Mesothelial cell of epicardium (in vitro differentiated cells): ENCODE measurements at regions not wholly inside any gene's neighbourhood (a gene's known extent, or its start where the extent isn't known, plus 50 kb on each side); places are given as distances from the start of the nearest gene placed in this dataset.
"Not testable (repeated sequence)": the region's sequence is repeated elsewhere in the genome, so short reads cannot be mapped to it uniquely, and the experiment has no call there.

Source experiments
- DNase-seq, 2 experiments: peaks; one replicate each; pipeline ENCODE4 v3.0.0; 2021; ENCODE audit warnings: low spot score in 2 of 2; ENCODE audit not compliant: unreplicated experiment in 2 of 2
- H3K27ac Mint-ChIP-seq: 2 replicates; pipeline ENCODE4 v1.8.0; 2021; ENCODE audit warnings: mixed read lengths
- H3K27me3 Mint-ChIP-seq: 2 replicates; pipeline ENCODE4 v1.8.0; 2021; ENCODE audit warnings: low read depth, mixed read lengths
- H3K36me3 Mint-ChIP-seq: 2 replicates; pipeline ENCODE4 v1.8.0; 2021; ENCODE audit warnings: mixed read lengths
- H3K4me1 Mint-ChIP-seq: 2 replicates; pipeline ENCODE4 v1.8.0; 2021; ENCODE audit warnings: mixed read lengths
- H3K4me3 Mint-ChIP-seq: 2 replicates; pipeline ENCODE4 v1.8.0; 2021; ENCODE audit warnings: mild to moderate bottlenecking, moderate library complexity, mixed read lengths
- H3K9me3 Mint-ChIP-seq: 2 replicates; pipeline ENCODE4 v1.8.0; 2021; ENCODE audit warnings: mixed read lengths

DNA sequence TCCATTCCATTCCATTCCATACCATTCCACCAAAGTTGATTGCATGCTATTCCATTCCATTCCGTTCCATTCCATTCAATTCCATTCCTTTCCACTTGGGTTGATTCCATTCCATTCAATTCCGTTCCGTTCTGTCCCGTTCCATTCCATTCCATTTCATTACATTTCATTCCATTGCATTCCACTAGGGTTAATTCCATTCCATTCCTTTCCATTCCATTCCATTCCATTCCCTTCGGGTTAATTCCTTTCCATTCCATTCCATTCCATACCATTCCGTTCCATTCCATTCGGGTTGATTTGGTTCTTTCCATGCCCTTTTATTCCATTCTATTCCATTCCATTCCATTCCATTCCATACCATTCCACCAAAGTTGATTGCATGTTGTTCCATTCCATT, 131.9 kb downstream of the CWH43 start:
- not testable (repeated sequence) for H3K4me1 Mint-ChIP-seq, DNase-seq, H3K27me3 Mint-ChIP-seq, H3K27ac Mint-ChIP-seq, H3K4me3 Mint-ChIP-seq
- H3K9me3 Mint-ChIP-seq, result peaks cover 32% of the 10 kb centered on the region
- peaks cover 20% of the 10 kb centered on the region for H3K36me3 Mint-ChIP-seq

DNA sequence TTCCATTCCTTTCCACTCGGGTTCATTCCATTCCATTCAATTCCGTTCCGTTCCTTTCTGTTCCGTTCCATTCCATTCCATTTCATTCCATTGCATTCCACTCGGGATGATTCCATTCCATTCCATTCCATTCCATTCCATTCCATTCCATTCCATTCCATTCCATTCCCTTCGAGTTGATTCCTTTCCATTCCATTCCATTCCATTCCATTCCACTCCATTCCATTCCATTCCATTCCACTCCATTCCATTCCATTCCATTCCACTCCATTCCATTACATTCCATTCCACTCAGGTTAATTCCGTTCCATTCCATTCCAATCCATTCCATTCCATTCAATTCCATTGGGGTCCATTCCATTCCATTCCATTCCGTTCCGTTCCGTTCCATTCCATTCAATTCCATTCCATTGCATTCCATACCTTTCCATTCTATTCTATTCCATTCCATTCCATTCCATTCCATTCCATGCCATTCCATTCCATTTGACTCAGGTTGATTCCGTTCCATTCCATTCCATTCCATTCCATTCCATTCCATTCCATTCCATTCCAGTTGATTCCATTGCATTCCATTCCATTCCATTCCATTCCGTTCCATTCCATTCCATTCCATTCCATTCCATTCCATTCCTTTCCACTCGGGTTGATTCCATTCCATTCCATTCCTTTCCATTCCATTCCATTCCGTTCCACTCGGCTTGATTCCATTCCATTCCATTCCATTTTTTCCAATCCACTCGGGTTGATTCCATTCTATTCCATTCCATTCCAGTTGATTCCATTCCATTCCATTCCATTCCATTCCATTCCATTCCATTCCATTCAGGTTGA, 132.5 kb downstream of the CWH43 start:
- not testable (repeated sequence) for DNase-seq, H3K27me3 Mint-ChIP-seq, H3K4me3 Mint-ChIP-seq, H3K27ac Mint-ChIP-seq, H3K4me1 Mint-ChIP-seq
- Mint-ChIP-seq H3K9me3 (peaks cover 32% of the 10 kb centered on the region), H3K36me3 (peaks cover 20% of the 10 kb centered on the region)

- Mint-ChIP-seq H3K9me3 (peaks cover 31% of the 10 kb centered on the region), H3K36me3 (peaks cover 19% of the 10 kb centered on the region)
- not testable (repeated sequence) for H3K4me3 Mint-ChIP-seq, DNase-seq, H3K4me1 Mint-ChIP-seq, H3K27me3 Mint-ChIP-seq, H3K27ac Mint-ChIP-seq
Observed at GRCh38 chr4:49119345-49119744, 133.3 kb downstream of the CWH43 start.

DNA sequence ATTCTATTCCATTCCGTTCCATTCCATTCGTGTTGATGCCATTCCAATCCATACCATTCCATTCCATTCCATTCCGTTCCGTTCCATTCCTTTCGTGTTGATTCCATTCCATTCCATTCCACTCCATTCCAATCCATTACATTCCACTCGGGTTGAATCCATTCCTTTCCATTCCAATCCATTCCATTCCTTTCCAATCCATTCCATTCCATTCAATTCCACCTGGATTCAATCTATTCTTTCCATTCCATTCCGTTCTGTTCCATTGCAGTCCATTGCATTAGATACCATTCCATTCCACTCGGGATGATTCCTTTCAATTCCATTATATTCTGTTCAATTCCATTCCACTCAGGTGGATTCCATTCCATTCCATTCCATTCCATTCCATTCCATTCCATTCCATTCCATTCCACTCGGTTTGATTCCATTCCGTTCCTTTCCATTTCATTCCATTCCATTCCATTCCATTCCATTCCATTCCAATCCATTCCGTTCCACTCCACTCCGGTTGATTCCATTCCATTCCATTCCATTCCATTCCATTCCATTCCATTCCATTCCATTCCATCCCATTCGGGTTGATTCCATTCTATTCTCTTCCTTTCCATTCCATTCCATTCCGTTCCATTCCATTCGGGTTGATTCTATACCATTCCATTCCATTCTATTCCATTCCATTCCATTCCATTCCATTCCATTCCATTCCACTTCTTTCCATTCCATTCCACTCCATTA, 134.1 kb downstream of the CWH43 start:
- not testable (repeated sequence) for H3K27me3 Mint-ChIP-seq, DNase-seq, H3K4me1 Mint-ChIP-seq, H3K27ac Mint-ChIP-seq, H3K4me3 Mint-ChIP-seq
- H3K9me3 Mint-ChIP-seq, result peaks cover 30% of the 10 kb centered on the region
- H3K36me3 Mint-ChIP-seq, result peaks cover 17% of the 10 kb centered on the region

GRCh38 chr4:49120804-49121203, 134.7 kb downstream of the CWH43 start:
- peaks cover 17% of the 10 kb centered on the region for H3K36me3 Mint-ChIP-seq
- H3K27me3 Mint-ChIP-seq, DNase-seq, H3K4me3 Mint-ChIP-seq, H3K27ac Mint-ChIP-seq, H3K4me1 Mint-ChIP-seq: not testable (repeated sequence)
- H3K9me3 Mint-ChIP-seq, result peaks cover 30% of the 10 kb centered on the region

GRCh38 chr4:49126443-49126842, 140.4 kb downstream of the CWH43 start:
- H3K27me3 Mint-ChIP-seq, H3K4me1 Mint-ChIP-seq, H3K36me3 Mint-ChIP-seq, H3K27ac Mint-ChIP-seq, DNase-seq, H3K4me3 Mint-ChIP-seq, H3K9me3 Mint-ChIP-seq: not testable (repeated sequence)

GRCh38 chr4:49126858-49127257, 140.8 kb downstream of the CWH43 start:
- DNase-seq, H3K4me3 Mint-ChIP-seq, H3K27me3 Mint-ChIP-seq, H3K27ac Mint-ChIP-seq, H3K4me1 Mint-ChIP-seq, H3K9me3 Mint-ChIP-seq, H3K36me3 Mint-ChIP-seq: not testable (repeated sequence)

DNA sequence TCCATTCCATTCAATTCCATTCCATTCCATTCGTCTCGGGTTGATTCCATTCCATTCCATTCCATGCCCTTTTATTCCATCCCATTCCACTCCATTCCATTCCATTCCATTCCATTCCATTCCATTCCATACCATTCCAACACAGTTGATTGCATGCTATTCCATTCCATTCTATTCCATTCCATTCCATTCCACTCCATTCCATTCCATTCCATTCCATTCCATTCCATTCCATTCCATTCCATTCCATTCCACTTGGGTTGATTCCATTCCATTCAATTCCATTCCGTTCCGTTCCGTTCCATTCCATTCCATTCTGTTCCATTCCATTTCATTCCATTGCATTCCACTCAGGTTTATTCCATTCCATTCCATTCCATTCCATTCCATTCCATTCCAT, 143.3 kb downstream of the CWH43 start:
- not testable (repeated sequence) for H3K4me3 Mint-ChIP-seq, DNase-seq, H3K27ac Mint-ChIP-seq, H3K4me1 Mint-ChIP-seq, H3K36me3 Mint-ChIP-seq, H3K9me3 Mint-ChIP-seq, H3K27me3 Mint-ChIP-seq

- not testable (repeated sequence) for H3K9me3 Mint-ChIP-seq, DNase-seq, H3K36me3 Mint-ChIP-seq, H3K27ac Mint-ChIP-seq, H3K27me3 Mint-ChIP-seq, H3K4me3 Mint-ChIP-seq, H3K4me1 Mint-ChIP-seq
Observed at GRCh38 chr4:49129870-49130269, 143.8 kb downstream of the CWH43 start.

- H3K27ac Mint-ChIP-seq, H3K4me3 Mint-ChIP-seq, DNase-seq, H3K9me3 Mint-ChIP-seq, H3K27me3 Mint-ChIP-seq, H3K4me1 Mint-ChIP-seq, H3K36me3 Mint-ChIP-seq: not testable (repeated sequence)
Observed at GRCh38 chr4:49130724-49131123, 144.6 kb downstream of the CWH43 start.

DNA sequence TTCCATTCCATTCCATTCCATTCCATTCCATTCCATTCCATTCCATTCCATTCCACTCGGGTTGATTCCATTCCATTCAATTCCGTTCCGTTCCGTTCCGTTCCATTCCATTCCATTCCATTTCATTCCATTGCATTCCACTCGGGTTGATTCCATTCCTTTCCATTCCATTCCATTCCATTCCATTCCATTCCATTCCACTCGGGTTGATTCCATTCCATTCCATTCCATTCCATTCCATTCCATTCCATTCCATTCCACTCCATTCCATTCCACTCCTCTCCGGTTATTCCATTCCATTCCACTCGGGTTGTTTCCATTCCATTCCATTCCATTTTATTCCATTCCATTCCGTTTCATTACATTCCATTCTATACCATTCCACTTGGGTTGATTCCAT, 151.0 kb downstream of the CWH43 start:
- not testable (repeated sequence) for H3K27ac Mint-ChIP-seq, H3K36me3 Mint-ChIP-seq, H3K27me3 Mint-ChIP-seq, DNase-seq, H3K4me1 Mint-ChIP-seq, H3K4me3 Mint-ChIP-seq
- H3K9me3 Mint-ChIP-seq, result peaks cover 20% of the 10 kb centered on the region

- H3K27ac Mint-ChIP-seq, H3K27me3 Mint-ChIP-seq, H3K4me3 Mint-ChIP-seq, H3K36me3 Mint-ChIP-seq, H3K4me1 Mint-ChIP-seq, DNase-seq: not testable (repeated sequence)
- H3K9me3 Mint-ChIP-seq, result peaks cover 24% of the 10 kb centered on the region
Observed at GRCh38 chr4:49137961-49138360, 151.9 kb downstream of the CWH43 start.

- H3K9me3 Mint-ChIP-seq, result peaks cover 27% of the 10 kb centered on the region
Observed at GRCh38 chr4:49138818-49139217, 152.7 kb downstream of the CWH43 start.

GRCh38 chr4:49139513-49139912, 153.4 kb downstream of the CWH43 start:
- not testable (repeated sequence) for H3K27me3 Mint-ChIP-seq, DNase-seq, H3K4me3 Mint-ChIP-seq, H3K27ac Mint-ChIP-seq, H3K4me1 Mint-ChIP-seq
- Mint-ChIP-seq H3K36me3 (peaks cover 11% of the 10 kb centered on the region), H3K9me3 (peaks cover 34% of the 10 kb centered on the region)

More at GRCh38 chr4:49138818-49139217, 152.7 kb downstream of the CWH43 start:
- not testable (repeated sequence) for H3K4me3 Mint-ChIP-seq, H3K36me3 Mint-ChIP-seq, H3K27ac Mint-ChIP-seq, H3K4me1 Mint-ChIP-seq, H3K27me3 Mint-ChIP-seq, DNase-seq
